ENCODE measurements at regions not wholly inside any gene's neighbourhood (a gene's known extent, or its start where the extent isn't known, plus 50 kb on each side); places are given as distances from the start of the nearest gene placed in this dataset.

DNA sequence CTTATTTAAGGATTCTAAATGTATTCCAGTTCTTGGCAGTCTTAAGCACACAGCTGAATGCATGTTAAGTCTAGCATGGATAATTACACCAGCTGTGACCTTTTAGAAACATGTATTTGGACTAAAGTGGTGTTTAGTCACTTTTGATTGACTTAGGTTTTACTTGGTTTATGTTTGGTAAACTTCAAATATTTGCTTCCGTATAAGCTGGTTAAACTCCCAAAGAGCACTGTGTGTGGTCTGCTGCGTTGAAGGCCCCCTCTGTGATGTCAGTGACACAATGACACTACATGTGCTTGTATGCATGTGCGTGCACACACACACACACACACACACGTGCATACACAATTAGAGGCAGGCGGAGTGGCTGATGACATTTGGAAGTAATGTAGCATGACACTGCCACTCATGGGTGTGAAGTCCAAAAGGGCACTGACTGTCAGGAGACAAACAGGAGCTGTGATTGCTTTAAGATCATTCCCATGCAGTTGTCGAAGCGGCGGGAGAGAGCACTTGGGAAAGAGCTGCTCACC is 156.1 kb upstream of the CDH13 start:
- no peak for FAIRE-seq
- TF ChIP-seq, protein P1, sequence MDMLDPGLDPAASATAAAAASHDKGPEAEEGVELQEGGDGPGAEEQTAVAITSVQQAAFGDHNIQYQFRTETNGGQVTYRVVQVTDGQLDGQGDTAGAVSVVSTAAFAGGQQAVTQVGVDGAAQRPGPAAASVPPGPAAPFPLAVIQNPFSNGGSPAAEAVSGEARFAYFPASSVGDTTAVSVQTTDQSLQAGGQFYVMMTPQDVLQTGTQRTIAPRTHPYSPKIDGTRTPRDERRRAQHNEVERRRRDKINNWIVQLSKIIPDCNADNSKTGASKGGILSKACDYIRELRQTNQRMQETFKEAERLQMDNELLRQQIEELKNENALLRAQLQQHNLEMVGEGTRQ (IDR thresholded peaks at IDR 0.05; ENCODE audit: low read length) = no peak
- TF ChIP-seq, protein P2, sequence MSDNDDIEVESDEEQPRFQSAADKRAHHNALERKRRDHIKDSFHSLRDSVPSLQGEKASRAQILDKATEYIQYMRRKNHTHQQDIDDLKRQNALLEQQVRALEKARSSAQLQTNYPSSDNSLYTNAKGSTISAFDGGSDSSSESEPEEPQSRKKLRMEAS (IDR thresholded peaks at IDR 0.05) = no peak
- no peak for TF ChIP-seq CBX5 (IDR thresholded peaks at IDR 0.05; ENCODE audit: low read depth, low read length)
- no peak for TF ChIP-seq TEAD4 (IDR thresholded peaks at IDR 0.05; ENCODE audit: low read depth, low read length)
- no peak for TF ChIP-seq SP1 (IDR thresholded peaks at IDR 0.05; ENCODE audit: low read depth, low read length)
- TF ChIP-seq HDAC2 (IDR thresholded peaks at IDR 0.05; ENCODE audit: borderline replicate concordance in 1 of 2, low read depth in 2 of 2, low read length in 2 of 2) = no peak
- TF ChIP-seq CHD2 (IDR thresholded peaks at IDR 0.05; ENCODE audit: low read length) = no peak
- no peak for TF ChIP-seq POLR2AphosphoS5 (IDR thresholded peaks at IDR 0.05; ENCODE audit: low read depth, low read length)
- TF ChIP-seq NRF1 (IDR thresholded peaks at IDR 0.05; ENCODE audit: low read depth, low read length) = no peak
- no peak for TF ChIP-seq NANOG (IDR thresholded peaks at IDR 0.05; ENCODE audit: insufficient read depth, low read depth, low read length, poor library complexity, severe bottlenecking)
- TF ChIP-seq JUND (IDR thresholded peaks at IDR 0.05; ENCODE audit: low read length) = no peak
- no peak for TF ChIP-seq EZH2 (IDR thresholded peaks at IDR 0.05; ENCODE audit: low read depth, low read length, severe bottlenecking)
- no peak for TF ChIP-seq ZNF274 (IDR thresholded peaks at IDR 0.05; ENCODE audit: borderline replicate concordance, extremely low read depth, low read length)
- no peak for TF ChIP-seq CHD1 (IDR thresholded peaks at IDR 0.05; ENCODE audit: low read depth, low read length)

More for the DNA sequence above, 156.1 kb upstream of the CDH13 start:
- Histone ChIP-seq H4K5ac (ENCODE audit: insufficient read length, low read depth, low read length) (no peak overlapping the region), H3K4me3 (ENCODE audit: extremely low read depth in 1 of 4, insufficient read depth in 2 of 4, low read depth in 3 of 4, low read length in 4 of 4) (no peak overlapping the region), H2BK12ac (ENCODE audit: low read depth, low read length) (no peak overlapping the region), H2BK20ac (ENCODE audit: low read length) (no peak overlapping the region), H2BK15ac (ENCODE audit: low read length) (no peak overlapping the region), H3K79me2 (ENCODE audit: control insufficient read depth in 1 of 2, insufficient read depth in 2 of 2, low read length in 2 of 2) (no peaks in the 10 kb centered on the region), H3K4me1 (replicated peaks in 1 of 4; ENCODE audit: control insufficient read depth in 3 of 4, insufficient read depth in 4 of 4, low read length in 3 of 4) (no peaks in the 10 kb centered on the region), H2AFZ (ENCODE audit: low read length) (peak overlapping the region; percentile 41; the same call in 1 of the 2 replicates), H3K36me3 (ENCODE audit: control insufficient read depth in 2 of 4, insufficient read depth in 4 of 4, low read length in 3 of 4) (no peaks in the 10 kb centered on the region), H3K79me1 (ENCODE audit: low read depth, low read length) (no peaks in the 10 kb centered on the region), H4K20me1 (replicated peaks in 1 of 2; ENCODE audit: control insufficient read depth in 1 of 2, insufficient read depth in 2 of 2, low read length in 2 of 2) (no peaks in the 10 kb centered on the region), H3K4ac (replicated peaks; ENCODE audit: insufficient read length, low read depth, low read length) (no peak overlapping the region), H3K9ac (replicated peaks in 1 of 4; ENCODE audit: extremely low read depth in 1 of 4, low read depth in 3 of 4, low read length in 3 of 4) (no peak overlapping the region), H2AK5ac (ENCODE audit: low read depth, low read length) (no peak overlapping the region), H3K27me3 (replicated peaks in 1 of 4; ENCODE audit: control insufficient read depth in 3 of 4, extremely low read depth in 1 of 4, insufficient read depth in 3 of 4, low read length in 3 of 4) (no peaks in the 10 kb centered on the region), H4K8ac (ENCODE audit: extremely low read depth, insufficient read depth, low read length) (no peak overlapping the region), H3K9me3 (ENCODE audit: insufficient read depth in 2 of 2, low read depth in 1 of 2, low read length in 1 of 2) (no peaks in the 10 kb centered on the region), H3K14ac (ENCODE audit: insufficient read length) (no peak overlapping the region), H3K27ac (ENCODE audit: low read depth, low read length) (no peak overlapping the region), H3K56ac (replicated peaks; ENCODE audit: insufficient read length, low read depth, low read length) (no peak overlapping the region), H3K23ac (ENCODE audit: insufficient read length) (no peak overlapping the region), H3K4me2 (ENCODE audit: insufficient read depth in 1 of 2, low read depth in 2 of 2, low read length in 2 of 2) (no peak overlapping the region), H3K23me2 (ENCODE audit: low read depth, low read length) (no peaks in the 10 kb centered on the region), H3K18ac (ENCODE audit: extremely low read depth, low read length) (no peak overlapping the region), H2BK5ac (ENCODE audit: low read depth, low read length) (no peak overlapping the region), H2BK120ac (replicated peaks; ENCODE audit: low read depth, low read length) (no peak overlapping the region), H4K91ac (replicated peaks; ENCODE audit: insufficient read length, low read length) (no peak overlapping the region)
- 89% methylated on average over 8 of the region's 8 CpGs; no CpG with 5 or more reads in 1 of the 2 experiments for WGBS, 2 experiments (ENCODE audit: extremely low coverage in 1 of 2, insufficient coverage in 1 of 2, insufficient read length in 1 of 2, insufficient replicate concordance in 2 of 2, low coverage in 1 of 2, low lambda C conversion rate in 2 of 2, missing lambda C conversion rate in 1 of 2)
- POLR2A ChIA-PET (ENCODE audit: partially characterized antibody) = no interaction called here
- CTCF ChIA-PET (ENCODE audit: partially characterized antibody) = interaction anchor here (0.6 to 7.0 kb wide), 4 partner anchors 12 to 207 kb away, joined by 3 to 55 read pairs (median 4); no protein-coding TSS in a partner anchor
- DNase-seq (ENCODE audit: low read depth in 1 of 2, low spot score in 2 of 2) = no peak

All from H1 (cell line).